Glomerular endothelial cell (primary cell): ENCODE measurements at regions not wholly inside any gene's neighbourhood (a gene's known extent, or its start where the extent isn't known, plus 50 kb on each side); places are given as distances from the start of the nearest gene placed in this dataset.
"Not testable (repeated sequence)": the region's sequence is repeated elsewhere in the genome, so short reads cannot be mapped to it uniquely, and the experiment has no call there.

Source experiments
- DNase-seq: peaks from one replicate; pipeline ENCODE4 v3.0.0-alpha.2; 2011; ENCODE audit warnings: low read depth, low spot score; ENCODE audit errors: extremely low read depth

DNA sequence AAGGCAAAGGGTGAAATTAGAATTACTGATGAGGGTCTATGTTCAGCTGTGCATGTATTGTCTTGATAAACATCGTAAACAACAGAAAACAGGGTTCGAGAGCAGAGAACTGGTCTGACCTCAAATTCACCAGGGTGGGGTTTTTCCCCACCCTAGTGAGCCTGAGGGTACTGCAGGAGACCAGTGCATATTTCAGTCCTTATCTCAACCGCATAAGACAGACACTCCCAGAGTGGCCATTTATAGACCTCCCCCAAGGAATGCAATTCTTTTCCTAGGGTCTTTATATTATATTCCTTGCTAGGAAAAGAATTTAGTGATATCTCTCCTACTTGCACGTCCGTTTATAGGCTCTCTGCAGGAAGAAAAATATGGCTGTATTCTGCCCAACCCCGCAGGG, 257.0 kb upstream of the OSR1 start:
- not testable (repeated sequence) for DNase-seq

- no peak for DNase-seq
These were observed 255.6 kb upstream of the OSR1 start for GRCh38 chr2:19614066-19614465.

- DNase-seq: no peak
These were observed 253.3 kb upstream of the OSR1 start for GRCh38 chr2:19611491-19612332.

DNA sequence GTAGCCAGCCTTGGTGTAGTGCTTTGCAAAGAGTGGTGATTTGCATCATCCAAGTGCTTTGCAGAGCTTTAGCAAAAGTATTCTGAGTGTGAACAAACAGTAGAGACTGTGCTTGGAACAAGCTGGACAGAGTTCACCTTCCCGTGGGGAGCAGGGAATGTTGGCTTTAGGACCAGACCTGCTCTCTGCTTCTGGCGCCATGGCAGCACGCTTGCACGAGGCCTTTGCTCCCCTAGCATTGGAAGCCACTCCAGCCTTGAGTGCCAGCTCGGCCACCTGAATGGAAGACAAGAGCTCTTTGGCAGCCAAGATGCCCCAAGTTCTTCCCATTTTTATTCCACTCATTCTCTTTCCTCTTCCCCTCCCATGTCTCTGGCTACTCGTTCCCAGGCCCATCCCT, 250.8 kb upstream of the OSR1 start:
- DNase-seq: no peak

DNA sequence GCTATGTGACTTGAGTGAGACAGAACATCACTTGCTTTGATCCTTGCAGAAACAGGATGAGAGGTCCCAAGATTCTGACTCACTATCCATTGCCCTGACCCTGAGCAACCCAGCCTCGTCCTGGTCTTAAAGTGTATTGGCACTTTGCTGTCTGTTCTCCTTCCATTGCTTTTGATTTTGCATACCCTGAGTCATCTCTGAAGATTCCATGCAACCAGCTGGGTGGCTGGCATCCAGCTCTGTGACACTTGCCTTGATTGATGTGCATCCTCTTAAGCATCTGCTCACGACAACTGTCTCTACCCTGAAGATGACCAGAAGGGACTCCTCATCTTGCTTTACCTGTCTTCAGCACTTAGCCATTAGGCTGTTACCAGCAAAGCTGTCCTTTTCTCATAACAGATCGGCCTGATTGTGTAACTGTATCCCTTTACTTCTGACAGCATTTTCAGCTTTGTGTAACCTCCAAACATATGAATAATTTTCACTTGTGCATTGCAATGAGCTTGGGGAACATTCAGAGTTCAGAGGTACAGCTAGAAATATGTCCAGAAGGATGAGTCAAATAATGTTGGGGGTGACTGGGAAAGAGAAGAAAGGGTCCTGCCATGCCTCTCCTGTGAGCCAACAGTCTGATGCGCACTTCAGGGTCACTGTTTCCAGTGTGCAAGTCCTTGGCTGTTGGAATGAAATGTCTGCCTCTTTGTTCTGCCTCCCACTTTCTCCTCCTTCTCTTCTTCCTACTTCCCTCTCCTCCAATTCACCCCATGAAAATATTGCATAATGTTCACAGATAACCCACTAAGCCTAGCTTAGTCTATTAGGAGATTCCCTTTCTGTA, 249.7 kb upstream of the OSR1 start:
- DNase-seq: no peak

DNA sequence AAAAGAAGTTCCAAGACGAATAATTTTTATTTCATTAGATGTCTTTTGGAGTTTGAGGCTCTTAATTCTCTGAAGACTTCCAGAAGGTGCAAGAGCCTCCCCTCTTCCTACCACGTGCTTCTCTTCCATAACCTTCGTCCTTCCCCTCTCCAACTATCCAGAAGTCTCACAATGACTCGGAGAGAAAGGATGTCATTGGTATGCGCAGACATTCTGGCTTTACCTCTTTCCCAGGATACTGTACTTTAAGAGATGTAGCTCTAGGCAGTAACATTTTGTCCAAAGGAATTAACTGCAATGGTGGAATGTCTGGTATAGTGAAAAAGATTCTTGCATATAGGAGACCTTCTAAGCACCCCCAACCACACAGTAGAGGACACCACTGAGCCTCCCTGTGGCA, 249.0 kb upstream of the OSR1 start:
- DNase-seq: no peak

DNA sequence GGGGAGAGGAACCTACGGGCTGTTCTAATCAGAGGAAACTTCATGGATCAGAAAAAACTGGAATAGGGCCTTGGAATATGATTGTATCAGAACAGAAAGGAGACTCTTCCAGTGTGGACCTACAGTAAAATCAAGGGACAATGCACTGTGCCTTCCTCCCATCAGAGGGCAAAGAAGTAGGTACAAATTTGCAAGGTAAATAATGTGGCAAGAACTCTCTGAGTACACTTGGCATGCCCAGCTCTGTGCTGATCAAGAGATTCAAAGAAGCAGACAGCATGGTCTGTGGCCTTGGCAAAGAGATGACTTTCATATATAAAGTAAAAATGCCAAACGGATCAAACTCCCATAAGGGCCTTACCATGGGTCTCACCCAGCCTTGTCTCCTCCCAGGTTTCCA, 242.6 kb upstream of the OSR1 start:
- no peak for DNase-seq

DNA sequence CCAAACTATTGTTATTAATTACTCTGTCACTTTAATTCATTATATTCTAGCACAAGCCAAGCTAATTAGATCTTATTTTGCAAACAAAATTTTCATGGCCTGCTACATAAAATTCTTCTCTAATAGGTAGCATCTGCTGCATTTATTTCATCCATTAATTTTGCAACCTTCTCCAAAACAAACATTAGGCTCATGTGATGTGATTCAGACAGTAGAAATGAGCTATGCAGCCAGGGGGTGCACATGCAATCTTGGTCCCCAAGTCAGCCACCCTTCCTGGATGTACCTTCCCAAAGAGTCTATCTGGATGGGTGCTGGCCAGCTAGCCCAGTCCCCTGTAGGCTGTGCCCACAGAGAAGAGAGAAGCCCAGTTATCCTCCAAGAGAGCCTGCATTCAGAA, 242.1 kb upstream of the OSR1 start:
- no peak for DNase-seq

GRCh38 chr2:19598971-19599370, 240.5 kb upstream of the OSR1 start:
- no peak for DNase-seq

- no peak for DNase-seq
These were observed 233.8 kb upstream of the OSR1 start for GRCh38 chr2:19592197-19592596.

GRCh38 chr2:19589791-19590190, 231.4 kb upstream of the OSR1 start:
- no peak for DNase-seq

- no peak for DNase-seq
These were observed 222.4 kb upstream of the OSR1 start for GRCh38 chr2:19580830-19581229.

DNA sequence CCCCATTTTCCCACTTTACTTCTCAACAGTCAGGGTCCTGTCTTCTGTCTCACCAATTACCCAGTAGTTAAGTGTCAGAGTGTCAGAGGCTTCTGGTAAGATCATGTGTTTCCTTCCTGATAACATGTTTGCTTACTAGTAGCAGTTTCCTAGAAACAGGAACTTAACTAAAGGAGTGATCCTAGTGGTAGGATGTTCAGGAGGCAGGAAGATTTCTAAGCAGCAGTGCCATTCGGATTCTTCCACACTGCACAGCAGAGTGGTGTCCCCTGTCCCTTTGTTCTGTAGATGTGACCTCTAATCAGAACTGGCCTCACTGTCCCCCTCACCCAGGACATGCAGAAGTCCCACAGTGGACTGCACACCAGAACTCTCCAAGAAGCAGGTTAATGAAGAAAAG, 221.8 kb upstream of the OSR1 start:
- no peak for DNase-seq

DNA sequence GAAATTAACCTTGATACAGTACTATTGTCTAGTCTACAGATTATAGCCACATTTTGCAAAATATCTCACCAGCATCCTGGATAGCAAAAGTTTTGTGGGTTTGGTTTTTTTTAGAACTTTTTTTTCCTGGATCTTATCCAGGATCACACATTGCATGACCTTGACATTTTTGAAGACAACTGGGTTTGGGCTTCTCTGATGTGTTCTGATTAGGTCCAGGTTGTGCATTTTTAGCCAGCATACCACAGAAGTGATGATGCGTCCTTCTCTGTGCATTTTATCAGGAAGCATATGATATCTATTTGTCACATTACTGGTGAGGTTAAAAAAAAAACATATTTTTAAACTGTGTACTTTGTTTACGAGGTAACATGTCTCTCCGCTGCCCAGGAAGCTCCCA, 221.0 kb upstream of the OSR1 start:
- no peak for DNase-seq

- no peak for DNase-seq
These were observed 219.3 kb upstream of the OSR1 start for GRCh38 chr2:19577723-19578122.

GRCh38 chr2:19576411-19576810, 218.0 kb upstream of the OSR1 start:
- peak; percentile 27 for DNase-seq

DNA sequence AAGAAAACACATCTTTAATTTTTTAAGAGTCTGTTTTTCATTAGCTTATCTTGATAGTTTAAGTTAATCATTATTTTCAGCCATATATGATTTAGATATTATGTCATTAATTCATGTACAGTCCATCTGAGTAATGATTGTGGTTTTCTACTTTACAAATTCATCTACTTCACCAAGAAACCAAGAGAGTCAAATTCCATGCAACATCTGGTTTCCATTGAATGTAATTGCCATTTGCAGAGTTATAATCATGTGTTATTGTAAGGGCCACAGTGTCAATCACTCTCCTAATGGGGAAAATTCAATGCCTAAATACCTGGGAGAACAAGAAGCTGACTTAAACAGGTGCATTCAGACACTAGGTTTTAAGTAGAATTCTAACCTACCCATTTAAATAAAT, 217.2 kb upstream of the OSR1 start:
- DNase-seq: no peak

DNA sequence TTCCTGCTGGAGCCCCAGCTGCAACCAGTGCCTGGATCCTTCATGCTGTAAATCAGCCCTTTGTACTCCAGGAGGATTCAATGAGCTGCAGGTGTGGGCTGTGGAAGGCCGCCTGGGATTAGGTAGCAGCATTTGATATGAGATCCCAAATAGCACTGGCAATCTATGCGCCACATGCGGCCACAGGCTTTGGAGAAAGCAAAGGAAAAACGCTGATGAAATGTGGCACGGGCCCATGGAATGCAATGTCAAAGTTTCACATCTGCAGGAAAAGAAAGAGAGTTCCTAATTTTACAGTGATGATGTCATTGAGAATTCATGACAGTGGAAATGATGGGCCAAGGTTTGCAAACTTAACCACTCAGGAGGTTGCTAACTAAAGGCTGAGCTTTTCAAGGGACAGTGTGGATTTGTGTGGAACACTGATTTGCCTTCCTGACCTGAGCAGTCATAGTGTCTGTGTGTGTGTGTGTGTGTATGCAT, 216.4 kb upstream of the OSR1 start:
- no peak for DNase-seq

DNA sequence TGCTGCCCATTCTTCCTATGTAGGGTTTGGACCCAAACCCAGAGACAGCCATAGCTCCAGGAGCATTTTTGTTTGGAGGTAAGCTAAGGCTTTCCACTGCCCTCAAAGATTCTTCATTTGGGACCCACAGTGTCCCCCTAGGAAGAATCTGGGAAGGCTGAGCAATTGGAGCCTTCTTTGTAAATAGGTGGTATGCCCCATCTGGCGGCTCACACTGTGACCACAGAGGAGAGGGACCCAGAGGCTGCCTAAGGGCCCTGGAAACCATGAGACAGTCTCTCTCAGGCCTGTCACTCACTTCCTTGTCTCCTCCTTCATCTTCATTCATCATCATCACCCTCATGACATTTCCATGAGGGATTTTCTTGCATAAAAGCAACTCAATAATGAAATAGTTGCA, 215.4 kb upstream of the OSR1 start:
- DNase-seq: no peak

- no peak for DNase-seq
These were observed 213.3 kb upstream of the OSR1 start for GRCh38 chr2:19571773-19572172.

DNA sequence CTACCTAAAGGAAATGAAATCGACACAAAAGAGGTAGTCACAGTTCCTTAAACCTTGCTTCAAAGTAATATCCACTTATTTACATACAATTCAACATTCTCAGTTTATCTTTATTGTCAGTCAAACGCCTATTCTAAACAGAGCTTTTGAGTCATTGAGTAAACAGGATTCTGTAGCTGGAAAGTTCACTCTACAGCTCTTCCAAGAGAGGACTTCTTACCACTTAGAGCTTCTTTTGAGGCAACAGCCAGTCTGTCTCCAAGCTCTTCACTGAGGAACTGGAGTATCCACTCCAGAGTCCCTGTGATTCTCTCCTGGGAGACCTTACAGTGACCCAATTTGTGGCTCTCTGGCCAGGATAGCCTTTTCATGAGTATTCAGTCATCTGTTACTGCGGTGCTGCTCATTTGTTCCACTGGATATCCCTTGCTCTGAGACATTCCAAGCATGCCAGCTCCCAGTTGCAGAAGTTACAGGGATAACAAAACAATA, 210.9 kb upstream of the OSR1 start:
- DNase-seq: no peak

DNA sequence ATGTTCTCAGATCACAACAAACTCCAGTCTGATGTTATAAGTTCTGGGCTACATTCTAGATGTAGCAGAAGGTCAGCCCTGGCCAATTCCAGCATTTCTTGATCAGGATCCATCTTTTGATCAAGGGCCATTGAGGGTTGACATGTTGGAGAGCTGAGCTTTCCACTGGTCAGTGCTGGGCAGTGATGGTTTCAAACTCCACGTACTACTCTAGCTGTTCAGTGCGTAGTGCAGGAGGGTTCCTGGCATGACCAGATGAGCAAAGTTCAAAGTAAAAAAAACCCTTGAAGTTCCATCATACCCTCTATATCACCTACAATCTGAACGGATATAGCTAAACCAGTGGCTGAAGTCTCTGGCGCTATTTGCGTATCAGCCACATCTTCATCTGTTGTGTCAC, 210.4 kb upstream of the OSR1 start:
- no peak for DNase-seq
